GM23338 (cell line): ENCODE measurements at regions not wholly inside any gene's neighbourhood (a gene's known extent, or its start where the extent isn't known, plus 50 kb on each side); places are given as distances from the start of the nearest gene placed in this dataset.

Experiments
- CREB1 ChIP-seq: fragments of 250-450 bp; sonication (Bioruptor Pico); IDR thresholded peaks from 2 replicates; pipeline ENCODE4 v1.5.0; 2020; ENCODE audit warnings: low read depth, mild to moderate bottlenecking, moderate library complexity
- CTCF ChIP-seq, 2 experiments: fragments of 200-600 bp in 1 of 2; sonication (generic) in 1 of 2; conservative IDR thresholded peaks; 2 replicates each; pipeline versions ENCODE4 v1.5.1 to v1.6.1; 2016 to 2017; ENCODE audit warnings: antibody characterized with exemption in 2 of 2, low read depth in 2 of 2, mild to moderate bottlenecking in 2 of 2, moderate library complexity in 1 of 2
- EZH2 ChIP-seq: fragments of 200-600 bp; sonication (generic); IDR thresholded peaks from one replicate; pipeline ENCODE4 v1.8.0; 2017; ENCODE audit warnings: antibody characterized with exemption, mild to moderate bottlenecking, low read depth; ENCODE audit not compliant: unreplicated experiment
- EZH2phosphoT487 ChIP-seq: fragments of 200-600 bp; sonication (generic); IDR thresholded peaks from one replicate; pipeline ENCODE4 v1.8.1; 2018; ENCODE audit warnings: antibody characterized with exemption; ENCODE audit not compliant: unreplicated experiment
- JUNB ChIP-seq: IDR thresholded peaks from one replicate; pipeline ENCODE4 v1.6.1; 2016; ENCODE audit warnings: antibody characterized with exemption; ENCODE audit not compliant: unreplicated experiment
- NANOG ChIP-seq: IDR thresholded peaks from 2 replicates; pipeline ENCODE4 v1.6.1; 2016; ENCODE audit warnings: antibody characterized with exemption, borderline replicate concordance
- POLR2AphosphoS5 ChIP-seq: IDR thresholded peaks from 2 replicates; pipeline ENCODE4 v1.6.1; 2016; ENCODE audit warnings: antibody characterized with exemption, low read depth
- STAT1 ChIP-seq: IDR thresholded peaks from one replicate; pipeline ENCODE4 v1.6.1; 2016; ENCODE audit warnings: antibody characterized with exemption; ENCODE audit not compliant: unreplicated experiment
- ZNF114 ChIP-seq: fragments of 250-450 bp; sonication (Bioruptor Pico); IDR thresholded peaks from 2 replicates; pipeline ENCODE4 v1.5.0; 2020; ENCODE audit warnings: mild to moderate bottlenecking, moderate library complexity
- ZNF331 ChIP-seq: fragments of 250-450 bp; sonication (Bioruptor Pico); IDR thresholded peaks from 2 replicates; pipeline ENCODE4 v1.5.0; 2020; ENCODE audit warnings: low read depth, mild to moderate bottlenecking, moderate library complexity
- TF ChIP-seq, protein P1 (sequence below): IDR thresholded peaks from one replicate; pipeline ENCODE4 v1.6.1; 2018; ENCODE audit warnings: antibody characterized with exemption; ENCODE audit not compliant: unreplicated experiment
- TF ChIP-seq, protein P2 (sequence below): fragments of 250-450 bp; sonication (Bioruptor Pico); IDR thresholded peaks from 2 replicates; pipeline ENCODE4 v1.5.0; 2020; ENCODE audit warnings: mild to moderate bottlenecking, moderate library complexity
- TF ChIP-seq, protein P3 (sequence below): IDR thresholded peaks from 2 replicates; pipeline ENCODE4 v1.6.1; 2016; ENCODE audit warnings: antibody characterized with exemption

DNA sequence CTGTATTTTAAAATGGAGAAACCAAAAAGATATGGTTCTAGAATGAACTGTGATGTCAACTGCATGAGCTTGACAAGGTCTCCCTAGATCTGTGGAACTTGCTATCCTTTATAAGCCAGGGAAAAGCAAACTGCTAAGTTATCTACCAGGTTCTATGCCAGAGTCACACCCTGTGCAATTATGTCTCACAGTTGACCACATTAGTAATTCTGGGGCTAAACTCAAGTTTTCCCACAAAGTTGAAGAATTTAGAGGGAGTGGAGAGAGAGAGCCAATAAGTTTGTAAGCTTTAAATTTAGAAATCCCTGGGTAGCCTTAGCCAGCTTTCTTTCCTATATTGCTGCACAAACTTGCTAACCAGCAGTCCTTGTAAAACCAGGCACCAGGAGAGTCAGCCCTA lies 407.0 kb upstream of the SASH1 start:
- TF ChIP-seq POLR2AphosphoS5 (no peak), CREB1 (CRISPR knock-in tag) (no peak), CTCF (conservative IDR thresholded peaks at IDR 0.05; ENCODE audit: low read depth in 2 of 2) (no peak), ZNF331 (CRISPR knock-in tag) (no peak), EZH2 (no peak), EZH2phosphoT487 (no peak), JUNB (no peak), ZNF114 (CRISPR knock-in tag) (no peak), NANOG (no peak), STAT1 (no peak)
- TF ChIP-seq, protein P1, sequence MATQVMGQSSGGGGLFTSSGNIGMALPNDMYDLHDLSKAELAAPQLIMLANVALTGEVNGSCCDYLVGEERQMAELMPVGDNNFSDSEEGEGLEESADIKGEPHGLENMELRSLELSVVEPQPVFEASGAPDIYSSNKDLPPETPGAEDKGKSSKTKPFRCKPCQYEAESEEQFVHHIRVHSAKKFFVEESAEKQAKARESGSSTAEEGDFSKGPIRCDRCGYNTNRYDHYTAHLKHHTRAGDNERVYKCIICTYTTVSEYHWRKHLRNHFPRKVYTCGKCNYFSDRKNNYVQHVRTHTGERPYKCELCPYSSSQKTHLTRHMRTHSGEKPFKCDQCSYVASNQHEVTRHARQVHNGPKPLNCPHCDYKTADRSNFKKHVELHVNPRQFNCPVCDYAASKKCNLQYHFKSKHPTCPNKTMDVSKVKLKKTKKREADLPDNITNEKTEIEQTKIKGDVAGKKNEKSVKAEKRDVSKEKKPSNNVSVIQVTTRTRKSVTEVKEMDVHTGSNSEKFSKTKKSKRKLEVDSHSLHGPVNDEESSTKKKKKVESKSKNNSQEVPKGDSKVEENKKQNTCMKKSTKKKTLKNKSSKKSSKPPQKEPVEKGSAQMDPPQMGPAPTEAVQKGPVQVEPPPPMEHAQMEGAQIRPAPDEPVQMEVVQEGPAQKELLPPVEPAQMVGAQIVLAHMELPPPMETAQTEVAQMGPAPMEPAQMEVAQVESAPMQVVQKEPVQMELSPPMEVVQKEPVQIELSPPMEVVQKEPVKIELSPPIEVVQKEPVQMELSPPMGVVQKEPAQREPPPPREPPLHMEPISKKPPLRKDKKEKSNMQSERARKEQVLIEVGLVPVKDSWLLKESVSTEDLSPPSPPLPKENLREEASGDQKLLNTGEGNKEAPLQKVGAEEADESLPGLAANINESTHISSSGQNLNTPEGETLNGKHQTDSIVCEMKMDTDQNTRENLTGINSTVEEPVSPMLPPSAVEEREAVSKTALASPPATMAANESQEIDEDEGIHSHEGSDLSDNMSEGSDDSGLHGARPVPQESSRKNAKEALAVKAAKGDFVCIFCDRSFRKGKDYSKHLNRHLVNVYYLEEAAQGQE = no peak
- TF ChIP-seq, protein P2, sequence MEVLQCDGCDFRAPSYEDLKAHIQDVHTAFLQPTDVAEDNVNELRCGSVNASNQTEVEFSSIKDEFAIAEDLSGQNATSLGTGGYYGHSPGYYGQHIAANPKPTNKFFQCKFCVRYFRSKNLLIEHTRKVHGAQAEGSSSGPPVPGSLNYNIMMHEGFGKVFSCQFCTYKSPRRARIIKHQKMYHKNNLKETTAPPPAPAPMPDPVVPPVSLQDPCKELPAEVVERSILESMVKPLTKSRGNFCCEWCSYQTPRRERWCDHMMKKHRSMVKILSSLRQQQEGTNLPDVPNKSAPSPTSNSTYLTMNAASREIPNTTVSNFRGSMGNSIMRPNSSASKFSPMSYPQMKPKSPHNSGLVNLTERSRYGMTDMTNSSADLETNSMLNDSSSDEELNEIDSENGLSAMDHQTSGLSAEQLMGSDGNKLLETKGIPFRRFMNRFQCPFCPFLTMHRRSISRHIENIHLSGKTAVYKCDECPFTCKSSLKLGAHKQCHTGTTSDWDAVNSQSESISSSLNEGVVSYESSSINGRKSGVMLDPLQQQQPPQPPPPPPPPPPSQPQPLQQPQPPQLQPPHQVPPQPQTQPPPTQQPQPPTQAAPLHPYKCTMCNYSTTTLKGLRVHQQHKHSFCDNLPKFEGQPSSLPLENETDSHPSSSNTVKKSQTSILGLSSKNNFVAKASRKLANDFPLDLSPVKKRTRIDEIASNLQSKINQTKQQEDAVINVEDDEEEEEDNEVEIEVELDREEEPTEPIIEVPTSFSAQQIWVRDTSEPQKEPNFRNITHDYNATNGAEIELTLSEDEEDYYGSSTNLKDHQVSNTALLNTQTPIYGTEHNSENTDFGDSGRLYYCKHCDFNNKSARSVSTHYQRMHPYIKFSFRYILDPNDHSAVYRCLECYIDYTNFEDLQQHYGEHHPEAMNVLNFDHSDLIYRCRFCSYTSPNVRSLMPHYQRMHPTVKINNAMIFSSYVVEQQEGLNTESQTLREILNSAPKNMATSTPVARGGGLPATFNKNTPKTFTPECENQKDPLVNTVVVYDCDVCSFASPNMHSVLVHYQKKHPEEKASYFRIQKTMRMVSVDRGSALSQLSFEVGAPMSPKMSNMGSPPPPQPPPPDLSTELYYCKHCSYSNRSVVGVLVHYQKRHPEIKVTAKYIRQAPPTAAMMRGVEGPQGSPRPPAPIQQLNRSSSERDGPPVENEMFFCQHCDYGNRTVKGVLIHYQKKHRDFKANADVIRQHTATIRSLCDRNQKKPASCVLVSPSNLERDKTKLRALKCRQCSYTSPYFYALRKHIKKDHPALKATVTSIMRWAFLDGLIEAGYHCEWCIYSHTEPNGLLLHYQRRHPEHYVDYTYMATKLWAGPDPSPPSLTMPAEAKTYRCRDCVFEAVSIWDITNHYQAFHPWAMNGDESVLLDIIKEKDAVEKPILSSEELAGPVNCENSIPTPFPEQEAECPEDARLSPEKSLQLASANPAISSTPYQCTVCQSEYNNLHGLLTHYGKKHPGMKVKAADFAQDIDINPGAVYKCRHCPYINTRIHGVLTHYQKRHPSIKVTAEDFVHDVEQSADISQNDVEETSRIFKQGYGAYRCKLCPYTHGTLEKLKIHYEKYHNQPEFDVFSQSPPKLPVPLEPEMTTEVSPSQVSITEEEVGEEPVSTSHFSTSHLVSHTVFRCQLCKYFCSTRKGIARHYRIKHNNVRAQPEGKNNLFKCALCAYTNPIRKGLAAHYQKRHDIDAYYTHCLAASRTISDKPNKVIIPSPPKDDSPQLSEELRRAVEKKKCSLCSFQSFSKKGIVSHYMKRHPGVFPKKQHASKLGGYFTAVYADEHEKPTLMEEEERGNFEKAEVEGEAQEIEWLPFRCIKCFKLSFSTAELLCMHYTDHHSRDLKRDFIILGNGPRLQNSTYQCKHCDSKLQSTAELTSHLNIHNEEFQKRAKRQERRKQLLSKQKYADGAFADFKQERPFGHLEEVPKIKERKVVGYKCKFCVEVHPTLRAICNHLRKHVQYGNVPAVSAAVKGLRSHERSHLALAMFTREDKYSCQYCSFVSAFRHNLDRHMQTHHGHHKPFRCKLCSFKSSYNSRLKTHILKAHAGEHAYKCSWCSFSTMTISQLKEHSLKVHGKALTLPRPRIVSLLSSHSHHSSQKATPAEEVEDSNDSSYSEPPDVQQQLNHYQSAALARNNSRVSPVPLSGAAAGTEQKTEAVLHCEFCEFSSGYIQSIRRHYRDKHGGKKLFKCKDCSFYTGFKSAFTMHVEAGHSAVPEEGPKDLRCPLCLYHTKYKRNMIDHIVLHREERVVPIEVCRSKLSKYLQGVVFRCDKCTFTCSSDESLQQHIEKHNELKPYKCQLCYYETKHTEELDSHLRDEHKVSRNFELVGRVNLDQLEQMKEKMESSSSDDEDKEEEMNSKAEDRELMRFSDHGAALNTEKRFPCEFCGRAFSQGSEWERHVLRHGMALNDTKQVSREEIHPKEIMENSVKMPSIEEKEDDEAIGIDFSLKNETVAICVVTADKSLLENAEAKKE (CRISPR knock-in tag) = no peak
- TF ChIP-seq, protein P3, sequence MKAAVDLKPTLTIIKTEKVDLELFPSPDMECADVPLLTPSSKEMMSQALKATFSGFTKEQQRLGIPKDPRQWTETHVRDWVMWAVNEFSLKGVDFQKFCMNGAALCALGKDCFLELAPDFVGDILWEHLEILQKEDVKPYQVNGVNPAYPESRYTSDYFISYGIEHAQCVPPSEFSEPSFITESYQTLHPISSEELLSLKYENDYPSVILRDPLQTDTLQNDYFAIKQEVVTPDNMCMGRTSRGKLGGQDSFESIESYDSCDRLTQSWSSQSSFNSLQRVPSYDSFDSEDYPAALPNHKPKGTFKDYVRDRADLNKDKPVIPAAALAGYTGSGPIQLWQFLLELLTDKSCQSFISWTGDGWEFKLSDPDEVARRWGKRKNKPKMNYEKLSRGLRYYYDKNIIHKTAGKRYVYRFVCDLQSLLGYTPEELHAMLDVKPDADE = no peak
